ENCODE measurements at regions not wholly inside any gene's neighbourhood (a gene's known extent, or its start where the extent isn't known, plus 50 kb on each side); places are given as distances from the start of the nearest gene placed in this dataset.
"Not testable (repeated sequence)": the region's sequence is repeated elsewhere in the genome, so short reads cannot be mapped to it uniquely, and the experiment has no call there.

- Mint-ChIP-seq H3K9me3 (no peaks in the 10 kb centered on the region), H3K27ac (no peak overlapping the region), H3K36me3 (ENCODE audit: low read depth) (no peaks in the 10 kb centered on the region), H3K4me1 (no peaks in the 10 kb centered on the region), H3K27me3 (peaks cover 6% of the 10 kb centered on the region), H3K4me3 (no peak overlapping the region)
- no peak for ATAC-seq (replicated peaks)
These were observed 137.9 kb downstream of the MAGEB17 start for GRCh38 chrX:16305187-16305586.

GRCh38 chrX:16307950-16308349, 140.7 kb downstream of the MAGEB17 start:
- H3K27ac Mint-ChIP-seq: no peak overlapping the region
- peaks cover 9% of the 10 kb centered on the region for H3K27me3 Mint-ChIP-seq
- H3K4me1 Mint-ChIP-seq: no peaks in the 10 kb centered on the region
- H3K9me3 Mint-ChIP-seq: no peaks in the 10 kb centered on the region
- H3K4me3 Mint-ChIP-seq: no peak overlapping the region
- ATAC-seq (replicated peaks): no peak
- no peaks in the 10 kb centered on the region for H3K36me3 Mint-ChIP-seq (ENCODE audit: low read depth)

- no peaks in the 10 kb centered on the region for H3K36me3 Mint-ChIP-seq (ENCODE audit: low read depth)
- H3K27ac Mint-ChIP-seq: no peak overlapping the region
- no peaks in the 10 kb centered on the region for H3K4me1 Mint-ChIP-seq
- H3K27me3 Mint-ChIP-seq: peaks cover 9% of the 10 kb centered on the region
- ATAC-seq (replicated peaks): no peak
- H3K9me3 Mint-ChIP-seq: no peaks in the 10 kb centered on the region
- H3K4me3 Mint-ChIP-seq: no peak overlapping the region
These were observed 141.5 kb downstream of the MAGEB17 start for GRCh38 chrX:16308773-16309172.

- Mint-ChIP-seq H3K4me1 (no peaks in the 10 kb centered on the region), H3K4me3 (no peak overlapping the region), H3K36me3 (ENCODE audit: low read depth) (no peaks in the 10 kb centered on the region), H3K27ac (no peak overlapping the region), H3K9me3 (no peaks in the 10 kb centered on the region), H3K27me3 (peaks cover 9% of the 10 kb centered on the region)
- no peak for ATAC-seq (replicated peaks)
These were observed 143.0 kb downstream of the MAGEB17 start for GRCh38 chrX:16310326-16310725.

GRCh38 chrX:16311671-16312070, 144.4 kb downstream of the MAGEB17 start:
- H3K27me3 Mint-ChIP-seq: peaks cover 9% of the 10 kb centered on the region
- no peak overlapping the region for H3K4me3 Mint-ChIP-seq
- no peaks in the 10 kb centered on the region for H3K36me3 Mint-ChIP-seq (ENCODE audit: low read depth)
- no peak for ATAC-seq (replicated peaks)
- no peaks in the 10 kb centered on the region for H3K4me1 Mint-ChIP-seq
- no peak overlapping the region for H3K27ac Mint-ChIP-seq
- no peaks in the 10 kb centered on the region for H3K9me3 Mint-ChIP-seq

- Mint-ChIP-seq H3K4me1 (no peaks in the 10 kb centered on the region), H3K4me3 (no peak overlapping the region), H3K27ac (no peak overlapping the region), H3K27me3 (peaks cover 9% of the 10 kb centered on the region), H3K36me3 (ENCODE audit: low read depth) (no peaks in the 10 kb centered on the region), H3K9me3 (no peaks in the 10 kb centered on the region)
- no peak for ATAC-seq (replicated peaks)
These were observed 145.7 kb downstream of the MAGEB17 start for GRCh38 chrX:16312761-16313623.

- Mint-ChIP-seq H3K36me3 (ENCODE audit: low read depth) (no peaks in the 10 kb centered on the region), H3K27me3 (peaks cover 14% of the 10 kb centered on the region), H3K4me3 (no peak overlapping the region), H3K4me1 (no peaks in the 10 kb centered on the region), H3K27ac (no peak overlapping the region), H3K9me3 (peaks cover 3% of the 10 kb centered on the region)
- no peak for ATAC-seq (replicated peaks)
These were observed 149.1 kb downstream of the MAGEB17 start for GRCh38 chrX:16316331-16316730.

GRCh38 chrX:16319929-16320328, 152.6 kb downstream of the MAGEB17 start:
- H3K27me3 Mint-ChIP-seq: peaks cover 7% of the 10 kb centered on the region

GRCh38 chrX:16320765-16321355, 153.6 kb downstream of the MAGEB17 start:
- H3K36me3 Mint-ChIP-seq (ENCODE audit: low read depth): no peaks in the 10 kb centered on the region
- H3K9me3 Mint-ChIP-seq: peaks cover 3% of the 10 kb centered on the region
- H3K4me1 Mint-ChIP-seq: no peaks in the 10 kb centered on the region
- H3K4me3 Mint-ChIP-seq: no peak overlapping the region
- no peak overlapping the region for H3K27ac Mint-ChIP-seq
- peaks cover 7% of the 10 kb centered on the region for H3K27me3 Mint-ChIP-seq
- ATAC-seq (replicated peaks): no peak

More at GRCh38 chrX:16319929-16320328, 152.6 kb downstream of the MAGEB17 start:
- no peak for ATAC-seq (replicated peaks)
- Mint-ChIP-seq H3K4me3 (no peak overlapping the region), H3K27ac (no peak overlapping the region), H3K9me3 (peaks cover 3% of the 10 kb centered on the region), H3K4me1 (no peaks in the 10 kb centered on the region), H3K36me3 (ENCODE audit: low read depth) (no peaks in the 10 kb centered on the region)

GRCh38 chrX:16333453-16333852, 166.2 kb downstream of the MAGEB17 start:
- H3K27ac Mint-ChIP-seq: no peak overlapping the region
- no peaks in the 10 kb centered on the region for H3K4me1 Mint-ChIP-seq
- no peak overlapping the region for H3K4me3 Mint-ChIP-seq
- no peak for ATAC-seq (replicated peaks)
- no peaks in the 10 kb centered on the region for H3K9me3 Mint-ChIP-seq
- peaks cover 3% of the 10 kb centered on the region for H3K27me3 Mint-ChIP-seq
- H3K36me3 Mint-ChIP-seq (ENCODE audit: low read depth): no peaks in the 10 kb centered on the region

- no peak for ATAC-seq (replicated peaks)
- Mint-ChIP-seq H3K36me3 (ENCODE audit: low read depth) (no peaks in the 10 kb centered on the region), H3K27me3 (peaks cover 3% of the 10 kb centered on the region), H3K27ac (no peak overlapping the region), H3K9me3 (no peaks in the 10 kb centered on the region), H3K4me1 (no peaks in the 10 kb centered on the region), H3K4me3 (no peak overlapping the region)
These were observed 167.9 kb downstream of the MAGEB17 start for GRCh38 chrX:16335181-16335580.

- Mint-ChIP-seq H3K9me3 (no peaks in the 10 kb centered on the region), H3K27ac (no peak overlapping the region), H3K4me3 (no peak overlapping the region), H3K4me1 (no peaks in the 10 kb centered on the region), H3K27me3 (peaks cover 11% of the 10 kb centered on the region), H3K36me3 (ENCODE audit: low read depth) (no peaks in the 10 kb centered on the region)
- no peak for ATAC-seq (replicated peaks)
These were observed 180.8 kb downstream of the MAGEB17 start for GRCh38 chrX:16347968-16348670.

- no peak for ATAC-seq (replicated peaks)
- H3K27ac Mint-ChIP-seq: no peak overlapping the region
These were observed 190.6 kb downstream of the MAGEB17 start for GRCh38 chrX:16357902-16358301.

GRCh38 chrX:16360056-16360455, 192.8 kb downstream of the MAGEB17 start:
- H3K36me3 Mint-ChIP-seq (ENCODE audit: low read depth); H3K9me3 Mint-ChIP-seq; H3K27ac Mint-ChIP-seq; ATAC-seq (replicated peaks); H3K4me1 Mint-ChIP-seq; H3K4me3 Mint-ChIP-seq; H3K27me3 Mint-ChIP-seq: not testable (repeated sequence)

More at GRCh38 chrX:16357902-16358301, 190.6 kb downstream of the MAGEB17 start:
- no peaks in the 10 kb centered on the region for H3K9me3 Mint-ChIP-seq
- no peak overlapping the region for H3K4me3 Mint-ChIP-seq
- peaks cover 4% of the 10 kb centered on the region for H3K27me3 Mint-ChIP-seq
- no peaks in the 10 kb centered on the region for H3K36me3 Mint-ChIP-seq (ENCODE audit: low read depth)
- no peaks in the 10 kb centered on the region for H3K4me1 Mint-ChIP-seq

GRCh38 chrX:16368696-16369095, 201.4 kb downstream of the MAGEB17 start:
- Mint-ChIP-seq H3K36me3 (ENCODE audit: low read depth) (no peaks in the 10 kb centered on the region), H3K27me3 (peaks cover 4% of the 10 kb centered on the region), H3K9me3 (no peaks in the 10 kb centered on the region), H3K4me1 (no peaks in the 10 kb centered on the region), H3K27ac (no peak overlapping the region), H3K4me3 (no peak overlapping the region)
- no peak for ATAC-seq (replicated peaks)

Data from activated T-helper 17 cell treated with anti-CD3 and anti-CD28 coated beads, Interleukin-2, amount 50 U/mL, for 72 hours (primary cell).